ENCODE measurements at regions not wholly inside any gene's neighbourhood (a gene's known extent, or its start where the extent isn't known, plus 50 kb on each side); places are given as distances from the start of the nearest gene placed in this dataset.

- FAIRE-seq = no peak
- no peak for ATAC-seq
- POLR2A ChIA-PET = no interaction called here
- CTCF ChIA-PET = interaction anchor here (0.9 to 1.7 kb wide), 2 partner anchors 9 to 528 kb away, joined by 3 to 10 read pairs; no protein-coding TSS in a partner anchor
- TF ChIP-seq ATOH8 (CRISPR knock-in tag; IDR thresholded peaks at IDR 0.05; ENCODE audit: low read depth) = no peak
- no peak overlapping the region for H3K4me2 ChIP-seq
- DNase-seq (ENCODE audit: low read depth in 1 of 2, low spot score in 1 of 2) = no peak
- H3K27ac ChIP-seq = no peak overlapping the region
- H3K9me3 ChIP-seq = no peaks in the 10 kb centered on the region
- H3K4me3 ChIP-seq = no peak overlapping the region
- H3K4me1 ChIP-seq = no peaks in the 10 kb centered on the region
These were observed 233.7 kb upstream of the PHYHIPL start for GRCh38 chr10:58942724-58943123.

GRCh38 chr10:58943256-58943890 is 233.1 kb upstream of the PHYHIPL start:
- 88% methylated on average over 1 of the region's 1 CpG for WGBS (ENCODE audit: missing lambda C conversion rate)
- FAIRE-seq (no peak), ATAC-seq (no peak), DNase-seq (ENCODE audit: low read depth in 1 of 2, low spot score in 1 of 2) (no peak)
- CTCF ChIA-PET = interaction anchor here (1.7 kb wide), 1 partner anchor 9 kb away, joined by 10 read pairs; no protein-coding TSS in a partner anchor
- Histone ChIP-seq H3K4me3 (no peak overlapping the region), H3K9me3 (no peaks in the 10 kb centered on the region), H3K4me1 (no peaks in the 10 kb centered on the region), H3K4me2 (no peak overlapping the region), H3K27ac (no peak overlapping the region)
- POLR2A ChIA-PET = no interaction called here
- no peak for TF ChIP-seq MAX (IDR thresholded peaks at IDR 0.05)
- no peak for TF ChIP-seq MAZ (IDR thresholded peaks at IDR 0.05; ENCODE audit: borderline replicate concordance, low read depth, low read length)
- no peak for TF ChIP-seq RFX5 (IDR thresholded peaks at IDR 0.05)
- no peak for TF ChIP-seq FOSL2 (IDR thresholded peaks at IDR 0.05)
- no peak for TF ChIP-seq FOSL2 (CRISPR knock-in tag; IDR thresholded peaks at IDR 0.05)
- TF ChIP-seq ZC3H11A (IDR thresholded peaks at IDR 0.05) = no peak
- TF ChIP-seq HEYL (CRISPR knock-in tag; IDR thresholded peaks at IDR 0.05) = no peak

- Histone ChIP-seq H3K4me2 (no peak overlapping the region), H3K27ac (no peak overlapping the region), H3K4me3 (no peak overlapping the region), H3K9me3 (no peaks in the 10 kb centered on the region), H3K4me1 (no peaks in the 10 kb centered on the region)
- TF ChIP-seq HDAC2 (IDR thresholded peaks at IDR 0.05) (no peak), RAD21 (conservative IDR thresholded peaks at IDR 0.05 in 1 of 2, IDR thresholded peaks at IDR 0.05 in 1 of 2) (no peak), CBX8 (IDR thresholded peaks at IDR 0.05) (no peak), HMGXB4 (CRISPR knock-in tag; IDR thresholded peaks at IDR 0.05; ENCODE audit: borderline replicate concordance) (no peak), ZC3H11A (IDR thresholded peaks at IDR 0.05) (no peak), MAFK (IDR thresholded peaks at IDR 0.05; ENCODE audit: partially characterized antibody) (no peak), KDM1A (IDR thresholded peaks at IDR 0.05; ENCODE audit: low read depth) (no peak), ELK1 (IDR thresholded peaks at IDR 0.05; ENCODE audit: low read depth, low read length) (no peak), E2F6 (IDR thresholded peaks at IDR 0.05; ENCODE audit: borderline replicate concordance, low read depth) (no peak), ATOH8 (CRISPR knock-in tag; IDR thresholded peaks at IDR 0.05; ENCODE audit: low read depth) (no peak), PBX3 (IDR thresholded peaks at IDR 0.05) (no peak), GATA3 (IDR thresholded peaks at IDR 0.05; ENCODE audit: borderline replicate concordance) (no peak), POLR2AphosphoS2 (conservative IDR thresholded peaks at IDR 0.05; ENCODE audit: low read length) (no peak)
- ChIA-PET POLR2A (no interaction called here), CTCF (no interaction called here)
- no peak for DNase-seq (ENCODE audit: low read depth in 1 of 2, low spot score in 1 of 2)
- FAIRE-seq = no peak
- no peak for ATAC-seq
These were observed 232.5 kb upstream of the PHYHIPL start for GRCh38 chr10:58943960-58944359.
